Heart right ventricle (tissue), 16 donors: ENCODE measurements at regions not wholly inside any gene's neighbourhood (a gene's known extent, or its start where the extent isn't known, plus 50 kb on each side); places are given as distances from the start of the nearest gene placed in this dataset.

Source experiments
- ATAC-seq, 8 donors: fragments of 200-7000 bp; cut with Tn5 transposase; one replicate each; pipeline ENCODE4 v1.9.1; 2020; ENCODE audit warnings: mild to moderate bottlenecking in 8 of 8, moderate library complexity in 8 of 8, moderate number of reproducible peaks in 1 of 8
- DNase-seq, 2 donors: peaks; one replicate each; pipeline ENCODE4 v3.0.0-alpha.2; 2020
- H3K27ac ChIP-seq, 10 donors: fragments of 200-600 bp; sonication (generic) in 2 of 10; one replicate each; pipeline versions ENCODE4 v1.5.0 to v1.8.0; 2020 to 2022; ENCODE audit warnings: mild to moderate bottlenecking in 3 of 10
- H3K27me3 ChIP-seq, 7 donors: fragments of 200-600 bp; one replicate each; pipeline ENCODE4 v1.8.0; 2021 to 2022; ENCODE audit warnings: mild to moderate bottlenecking in 2 of 7
- H3K36me3 ChIP-seq, 9 donors: fragments of 200-600 bp; sonication (generic) in 1 of 9; one replicate each; pipeline versions ENCODE4 v1.5.0 to v1.8.0; 2020 to 2022; ENCODE audit warnings: mild to moderate bottlenecking in 2 of 9
- H3K4me1 ChIP-seq, 9 donors: fragments of 200-600 bp; sonication (generic) in 1 of 9; one replicate each; pipeline versions ENCODE4 v1.5.0 to v1.8.0; 2020 to 2022; ENCODE audit warnings: mild to moderate bottlenecking in 4 of 9
- H3K4me3 ChIP-seq, 10 donors: fragments of 200-600 bp; sonication (generic) in 2 of 10; one replicate each; pipeline versions ENCODE4 v1.5.0 to v1.8.0; 2020 to 2022; ENCODE audit warnings: mild to moderate bottlenecking in 7 of 10, moderate library complexity in 2 of 10
- H3K9me3 ChIP-seq, 11 donors: fragments of 200-600 bp in 10 of 11; sonication (generic) in 2 of 11; one replicate each; pipeline versions ENCODE4 v1.5.0 to v1.8.0; 2013 to 2022; ENCODE audit warnings: mild to moderate bottlenecking in 2 of 11, control low read depth in 1 of 11, moderate library complexity in 1 of 11
- WGBS, 2 donors: extraction: QIAGEN DNeasy Blood & Tissue Kit; methylation state at CpG; one replicate each; pipeline ENCODE4 v1.1.7; 2013; ENCODE audit warnings: inconsistent platforms in 1 of 2; 5-methylcytosine and 5-hydroxymethylcytosine counted together
- intact Hi-C, 10 donors: fragments of 100-400 bp; cut with DNase I; formaldehyde crosslinking; loops; one replicate each; pipeline versions ENCODE4 v1.11.1 to v1.14.2; 2022
- TF ChIP-seq, protein P1 (sequence below), 9 donors: fragments of 200-600 bp; sonication (generic) in 2 of 9; IDR thresholded peaks; one replicate each; pipeline versions ENCODE4 v1.5.0 to v1.8.0; 2021 to 2022; ENCODE audit warnings: antibody characterized with exemption in 9 of 9, mild to moderate bottlenecking in 5 of 9, moderate library complexity in 1 of 9
- donor health status: Arrhythmogenic right ventricular cardiomyopathy.
- donor health status: ischemic (EF 13 %, LVEDD 7.1; RV severe dilation, severe dysfunction).
- donor health status: healthy with polysubstance abuse.
- donor health status: DM: no; HTN: yes; CAD: no.
- donor health status: DM: no; HTN: no; CAD: no.
- donor health status: ischemic (EF 25% LVEDD 6.9; RV normal size, moderate dysfunction).
- donor health status: ischemic (EF 25% LVEDD 5.7; RV mildly dilated, moderate dysfunction).
- donor health status: healthy.
- donor health status: DM: yes; HTN: yes; CAD: no.
- donor health status: Ischemic cardiomyopathy.
- donor health status: ischemic (EF 35%, LVEDD 5.7; RV mildly dilated, moderate dysfunction).
- donor health status: nonischemic (EF 11% LVEDD 7.7; RV severe dilation, severe dysfunction).
- donor health status: DM: yes; HTN: yes; CAD: no.
- donor health status: PGD.
- donor health status: ischemic (EF 29% LVEDD 5.4; RV normal size, mild dysfunction).
- donor health status: nonischemic (EF 23%, LVEDD 6.1; RV moderate dilation, normal function).

DNA sequence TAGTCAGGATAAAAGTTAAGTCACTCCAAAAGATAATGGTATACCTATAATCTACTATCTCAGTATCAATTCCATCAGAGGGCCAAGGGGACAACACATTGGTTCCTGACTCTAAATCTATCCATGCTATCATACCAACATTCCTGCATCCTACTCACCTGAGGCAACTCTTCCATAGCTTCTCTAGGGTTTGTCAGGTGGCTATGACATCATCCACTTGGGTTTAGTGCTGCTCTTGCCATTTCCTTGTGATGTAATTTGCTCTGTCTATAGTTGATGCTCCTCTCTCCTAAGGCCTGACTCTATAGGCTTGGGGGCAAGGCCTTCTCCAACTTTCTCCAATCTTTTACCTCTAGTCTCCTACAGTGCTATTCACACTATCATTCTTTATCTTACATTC is 139.9 kb upstream of the FSHR start:
- no peak for DNase-seq
- no peaks in the 10 kb centered on the region for H3K36me3 ChIP-seq
- no peak overlapping the region for H3K27ac ChIP-seq
- no peak for ATAC-seq
- H3K27me3 ChIP-seq, result no peaks in the 10 kb centered on the region
- H3K4me3 ChIP-seq, result no peak overlapping the region
- TF ChIP-seq, protein P1, sequence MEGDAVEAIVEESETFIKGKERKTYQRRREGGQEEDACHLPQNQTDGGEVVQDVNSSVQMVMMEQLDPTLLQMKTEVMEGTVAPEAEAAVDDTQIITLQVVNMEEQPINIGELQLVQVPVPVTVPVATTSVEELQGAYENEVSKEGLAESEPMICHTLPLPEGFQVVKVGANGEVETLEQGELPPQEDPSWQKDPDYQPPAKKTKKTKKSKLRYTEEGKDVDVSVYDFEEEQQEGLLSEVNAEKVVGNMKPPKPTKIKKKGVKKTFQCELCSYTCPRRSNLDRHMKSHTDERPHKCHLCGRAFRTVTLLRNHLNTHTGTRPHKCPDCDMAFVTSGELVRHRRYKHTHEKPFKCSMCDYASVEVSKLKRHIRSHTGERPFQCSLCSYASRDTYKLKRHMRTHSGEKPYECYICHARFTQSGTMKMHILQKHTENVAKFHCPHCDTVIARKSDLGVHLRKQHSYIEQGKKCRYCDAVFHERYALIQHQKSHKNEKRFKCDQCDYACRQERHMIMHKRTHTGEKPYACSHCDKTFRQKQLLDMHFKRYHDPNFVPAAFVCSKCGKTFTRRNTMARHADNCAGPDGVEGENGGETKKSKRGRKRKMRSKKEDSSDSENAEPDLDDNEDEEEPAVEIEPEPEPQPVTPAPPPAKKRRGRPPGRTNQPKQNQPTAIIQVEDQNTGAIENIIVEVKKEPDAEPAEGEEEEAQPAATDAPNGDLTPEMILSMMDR (IDR thresholded peaks at IDR 0.05), result no peak
- H3K4me1 ChIP-seq, result peaks cover 0 to 13% (median under 1%) of the 10 kb centered on the region in 9 donors
- intact Hi-C loops, result no loop called here
- peaks cover 0 to 6% (median 0%) of the 10 kb centered on the region in 11 donors for H3K9me3 ChIP-seq

DNA sequence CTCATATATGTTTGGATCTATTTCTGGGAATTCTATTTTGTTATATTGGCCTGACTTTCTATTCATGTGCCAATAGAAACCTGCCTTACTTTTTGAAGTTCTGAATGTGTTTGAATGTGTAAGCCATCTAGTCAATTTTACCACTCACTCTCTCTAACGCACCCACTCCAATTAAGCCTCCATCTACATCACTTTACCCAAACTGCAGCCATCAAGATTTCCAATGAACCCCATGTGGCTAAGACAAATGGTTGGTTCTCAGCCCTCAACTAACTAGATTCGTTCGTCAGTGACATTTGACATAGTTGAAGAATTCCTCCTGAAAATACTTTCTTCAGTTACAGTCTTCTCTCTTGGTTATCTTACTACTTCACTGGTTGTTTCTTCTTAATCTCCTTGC is 137.3 kb upstream of the FSHR start:
- no peak overlapping the region for H3K4me3 ChIP-seq
- TF ChIP-seq, protein P1 (IDR thresholded peaks at IDR 0.05), result no peak
- WGBS, 2 donors, result 57 to 80% methylated on average over 3 of the region's 3 CpGs
- no peak for DNase-seq
- H3K4me1 ChIP-seq, result peaks cover 0 to 30% (median 10%) of the 10 kb centered on the region in 9 donors
- ATAC-seq, result no peak
- H3K27ac ChIP-seq, result no peak overlapping the region
- intact Hi-C loops, result no loop called here
- no peaks in the 10 kb centered on the region for H3K36me3 ChIP-seq
- H3K27me3 ChIP-seq, result no peaks in the 10 kb centered on the region
- no peaks in the 10 kb centered on the region for H3K9me3 ChIP-seq

DNA sequence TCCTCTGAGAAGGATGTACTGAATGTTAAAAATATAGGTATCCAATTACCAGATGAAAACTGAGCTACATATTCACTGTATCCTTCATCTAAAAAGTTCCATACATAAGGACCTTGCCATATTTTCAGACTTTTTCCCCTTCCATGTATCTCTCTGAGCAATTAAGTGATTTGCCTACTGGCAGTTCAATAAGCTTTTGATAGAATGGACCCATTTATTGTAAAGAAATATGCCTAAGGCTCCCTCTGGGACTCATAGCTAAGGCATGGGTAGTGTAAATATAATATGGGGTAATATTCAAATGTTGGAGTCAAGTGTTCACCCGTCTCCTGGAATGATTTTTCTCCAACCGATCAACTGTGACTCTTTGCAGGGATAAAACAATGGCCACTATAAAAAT is 135.4 kb upstream of the FSHR start:
- Histone ChIP-seq H3K4me1 (peaks cover 0 to 23% (median 10%) of the 10 kb centered on the region in 9 donors), H3K36me3 (no peaks in the 10 kb centered on the region), H3K4me3 (no peak overlapping the region), H3K27ac (peak overlapping the region in 1 of 10 donors; percentile 58), H3K9me3 (no peaks in the 10 kb centered on the region), H3K27me3 (no peaks in the 10 kb centered on the region)
- intact Hi-C loops, result no loop called here
- 85 to 87% methylated on average over 2 of the region's 2 CpGs for WGBS, 2 donors
- TF ChIP-seq, protein P1 (IDR thresholded peaks at IDR 0.05), result no peak
- ATAC-seq (no peak), DNase-seq (no peak)

DNA sequence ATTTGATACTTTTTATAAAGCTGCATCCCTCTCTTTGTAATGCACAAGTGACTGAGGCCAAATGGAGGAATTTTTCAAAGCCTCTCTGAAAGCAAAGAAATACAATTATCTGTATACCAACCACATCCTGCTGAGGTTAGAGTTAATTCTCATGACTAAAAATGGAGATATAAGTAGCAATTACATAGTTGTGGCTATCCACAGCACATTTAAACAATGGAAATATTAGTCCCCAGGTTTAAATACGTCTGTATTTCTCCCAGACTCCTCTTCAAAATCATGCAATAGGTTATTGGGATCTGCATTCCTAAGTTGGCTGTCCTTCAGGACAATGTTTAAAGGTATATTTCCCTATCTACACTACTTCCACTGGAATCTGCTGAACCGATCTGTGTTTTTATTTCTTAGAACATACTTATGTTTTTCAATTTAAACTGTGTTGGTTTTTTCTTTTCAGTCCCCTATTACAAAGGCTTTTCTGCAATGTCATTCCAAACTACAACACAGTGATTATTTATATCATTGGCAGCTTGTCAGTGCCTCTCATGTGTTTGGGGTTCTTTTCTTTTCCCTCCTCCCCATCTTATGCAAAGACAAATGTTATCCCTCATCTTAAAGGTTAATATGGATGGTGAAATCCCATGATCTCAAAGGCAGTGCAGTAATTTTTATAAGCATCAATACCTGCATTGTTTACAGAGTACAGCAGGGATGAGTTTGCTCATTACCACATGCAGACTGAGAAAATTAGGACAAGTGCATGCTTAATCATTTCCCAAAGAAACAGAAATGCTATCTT is 134.8 kb upstream of the FSHR start:
- ATAC-seq, result peak in 2 of 8 donors; percentile 26 to 29

More for the DNA sequence above, 134.8 kb upstream of the FSHR start:
- Histone ChIP-seq H3K27me3 (no peaks in the 10 kb centered on the region), H3K4me3 (no peak overlapping the region), H3K9me3 (no peaks in the 10 kb centered on the region), H3K4me1 (peaks cover 0 to 23% (median 10%) of the 10 kb centered on the region in 9 donors), H3K27ac (peak overlapping the region in 5 of 10 donors; percentile 20 to 58 (median 28)), H3K36me3 (no peaks in the 10 kb centered on the region)
- WGBS, 2 donors, result 24 to 34% methylated on average over 2 of the region's 2 CpGs
- intact Hi-C loops, result no loop called here
- no peak for DNase-seq
- TF ChIP-seq, protein P1 (IDR thresholded peaks at IDR 0.05), result no peak
